ENCODE measurements at regions not wholly inside any gene's neighbourhood (a gene's known extent, or its start where the extent isn't known, plus 50 kb on each side); places are given as distances from the start of the nearest gene placed in this dataset.

GRCh38 chr12:33041562-33041961 is 145.0 kb upstream of the PKP2 start:
- TF ChIP-seq CTCF (IDR thresholded peaks at IDR 0.05) (no peak), POLR2A (IDR thresholded peaks at IDR 0.05) (no peak), POLR2AphosphoS5 (IDR thresholded peaks at IDR 0.05) (no peak)

All from prostate gland (tissue), 2 donors.